Occipital lobe (tissue), 1 donor: ENCODE measurements at regions not wholly inside any gene's neighbourhood (a gene's known extent, or its start where the extent isn't known, plus 50 kb on each side); places are given as distances from the start of the nearest gene placed in this dataset.
"Not testable (repeated sequence)": the region's sequence is repeated elsewhere in the genome, so short reads cannot be mapped to it uniquely, and the experiment has no call there.

Experiments
- DNase-seq: peaks from one replicate; lab custom pipeline; 2025; lab: John Stamatoyannopoulos, UW

GRCh38 chr12:126998747-126999285 is 1268.2 kb upstream of the TMEM132C start:
- DNase-seq = no peak

DNA sequence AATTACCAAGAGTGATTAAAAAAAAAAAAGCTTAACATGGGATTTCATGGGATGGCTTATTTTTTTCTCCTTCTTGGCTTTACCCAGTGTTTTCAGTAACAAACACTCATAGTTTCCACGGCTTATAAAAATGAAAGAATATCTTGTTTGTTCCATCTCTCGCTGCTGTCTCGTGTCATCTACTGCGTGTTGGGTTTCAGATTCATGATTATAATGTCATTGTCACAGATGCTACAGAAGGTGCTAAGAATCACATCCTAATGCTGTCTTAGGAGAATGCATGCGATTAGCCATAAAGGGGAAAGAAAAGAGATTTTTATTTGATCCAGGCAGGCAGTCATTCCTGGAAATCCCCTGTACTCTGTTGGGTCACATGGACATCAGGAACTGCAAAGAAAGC is 1267.6 kb upstream of the TMEM132C start:
- DNase-seq = no peak

DNA sequence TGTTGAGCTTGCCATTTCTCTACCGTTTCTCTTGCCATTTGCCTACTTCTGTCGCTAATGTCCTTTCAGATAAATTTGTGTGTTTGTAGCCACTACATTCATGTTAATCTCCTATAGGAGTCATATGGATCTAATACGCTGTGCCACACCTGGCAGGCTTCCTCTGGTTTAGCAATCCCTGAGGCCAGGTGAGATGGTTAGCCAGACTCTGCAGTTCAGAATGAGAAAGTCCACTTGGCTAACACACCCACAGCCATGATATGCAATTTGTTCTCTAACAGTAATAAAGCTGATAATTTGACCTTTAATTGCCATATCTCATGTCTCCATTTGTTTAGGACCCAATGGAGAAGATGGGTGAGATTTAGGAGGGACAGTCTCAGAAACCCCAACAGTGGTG is 1261.6 kb upstream of the TMEM132C start:
- no peak for DNase-seq

DNA sequence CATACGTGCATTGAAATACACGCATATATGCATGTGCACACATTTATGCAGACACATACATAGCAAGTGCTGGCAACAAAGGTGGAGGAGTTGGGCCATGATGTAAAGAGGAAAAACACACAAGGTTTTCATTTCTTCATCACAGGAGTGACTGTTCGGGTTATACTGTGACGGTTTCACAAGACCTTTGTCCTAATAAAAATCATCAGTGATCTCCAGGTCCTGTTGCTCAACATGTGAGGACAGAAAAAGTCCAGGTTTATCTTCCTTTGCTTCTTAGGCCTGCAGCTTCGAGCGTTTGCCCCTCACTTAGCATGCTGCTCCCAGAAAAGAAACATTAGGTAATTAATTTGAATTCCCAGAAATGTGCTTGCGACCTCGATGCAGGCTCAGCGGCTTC is 1260.0 kb upstream of the TMEM132C start:
- no peak for DNase-seq

DNA sequence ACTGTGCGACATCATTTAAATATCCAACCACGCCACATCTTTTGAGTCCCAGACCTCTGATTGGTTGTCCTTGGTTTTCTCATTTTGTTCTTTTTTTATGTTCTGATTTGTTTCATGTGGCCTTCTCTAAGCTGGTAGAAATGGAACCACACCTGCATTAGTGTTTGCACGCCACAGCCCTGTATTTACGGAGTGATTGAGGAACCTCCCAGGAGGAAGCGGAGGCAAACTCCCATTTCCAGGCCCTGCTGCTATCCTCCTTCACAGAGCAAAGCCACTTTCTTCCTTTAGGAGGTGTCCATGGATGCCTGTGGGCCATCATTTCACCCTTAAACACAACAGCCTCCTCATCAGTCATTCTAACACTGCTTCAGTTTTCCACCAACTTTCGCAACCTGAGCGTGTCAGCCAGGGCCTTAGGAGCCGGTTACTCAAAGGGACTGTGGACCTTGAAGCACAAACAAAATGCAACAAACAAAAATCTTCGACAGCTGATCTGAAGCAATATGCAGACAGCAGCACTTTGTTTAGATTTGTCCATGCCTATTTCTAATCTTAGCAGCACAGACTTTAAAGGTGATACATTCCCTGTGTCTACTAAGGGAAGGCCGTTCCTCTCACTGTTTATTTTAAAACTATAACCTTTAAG is 1258.1 kb upstream of the TMEM132C start:
- DNase-seq = no peak

DNA sequence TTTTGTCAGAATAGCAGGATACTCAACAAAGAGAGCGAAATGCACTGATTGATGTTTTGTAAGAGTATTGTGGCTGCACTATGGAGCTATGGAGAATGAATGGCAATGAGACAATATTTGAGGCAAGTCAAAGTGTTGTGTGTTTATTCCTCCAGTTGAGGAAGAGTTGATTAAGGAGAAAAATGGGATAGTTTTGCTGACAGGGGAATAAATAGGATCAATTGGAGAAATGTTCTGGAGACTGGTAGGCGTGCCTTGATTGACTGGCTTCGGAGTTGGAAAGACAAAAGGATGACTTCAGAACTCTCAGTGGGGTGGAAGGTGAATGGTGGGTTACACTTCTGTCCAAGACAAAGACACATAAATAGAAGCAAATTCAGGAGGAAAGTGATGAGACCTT is 1254.9 kb upstream of the TMEM132C start:
- no peak for DNase-seq

- DNase-seq = no peak
Observed at GRCh38 chr12:127013197-127013596, 1253.8 kb upstream of the TMEM132C start.

DNA sequence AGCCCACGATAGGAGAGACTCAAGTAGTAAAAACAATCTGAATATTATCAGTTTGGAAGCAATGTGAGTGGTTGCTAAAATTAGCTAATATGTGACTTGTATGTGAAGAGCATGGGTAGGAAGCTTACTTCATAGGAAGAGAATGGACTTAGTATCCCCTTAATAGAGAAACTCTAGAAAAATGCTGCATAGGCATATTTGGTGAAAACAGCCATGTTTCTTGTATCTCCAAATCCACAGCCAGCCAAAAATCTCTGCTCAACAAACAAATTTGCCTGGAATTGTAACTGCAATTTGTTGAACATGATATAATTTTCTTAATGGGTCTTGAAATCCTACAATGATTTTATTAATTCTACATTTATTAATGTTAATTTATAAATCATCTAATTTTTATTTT is 1252.9 kb upstream of the TMEM132C start:
- no peak for DNase-seq

- DNase-seq = no peak
Observed at GRCh38 chr12:127024791-127025190, 1242.2 kb upstream of the TMEM132C start.

DNA sequence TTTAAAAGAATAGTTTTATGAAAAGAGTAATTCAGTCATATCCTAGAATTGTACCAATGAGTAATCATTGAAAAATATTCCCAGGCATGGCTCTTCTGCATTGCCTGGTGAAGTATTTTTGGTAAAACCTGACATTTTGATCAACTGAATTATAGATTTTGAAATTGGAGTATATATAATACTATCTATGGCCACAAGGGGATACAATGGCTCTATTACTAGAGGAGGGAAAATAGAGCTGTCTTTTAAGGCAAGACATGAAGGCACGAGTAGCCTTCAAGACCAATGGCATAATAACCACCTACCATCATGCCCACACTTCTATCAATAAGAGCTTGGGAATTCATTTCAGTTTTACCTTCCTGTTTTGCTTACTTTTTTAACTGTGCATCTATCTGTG is 1241.4 kb upstream of the TMEM132C start:
- no peak for DNase-seq

GRCh38 chr12:127035011-127035879 is 1231.7 kb upstream of the TMEM132C start:
- DNase-seq = no peak

DNA sequence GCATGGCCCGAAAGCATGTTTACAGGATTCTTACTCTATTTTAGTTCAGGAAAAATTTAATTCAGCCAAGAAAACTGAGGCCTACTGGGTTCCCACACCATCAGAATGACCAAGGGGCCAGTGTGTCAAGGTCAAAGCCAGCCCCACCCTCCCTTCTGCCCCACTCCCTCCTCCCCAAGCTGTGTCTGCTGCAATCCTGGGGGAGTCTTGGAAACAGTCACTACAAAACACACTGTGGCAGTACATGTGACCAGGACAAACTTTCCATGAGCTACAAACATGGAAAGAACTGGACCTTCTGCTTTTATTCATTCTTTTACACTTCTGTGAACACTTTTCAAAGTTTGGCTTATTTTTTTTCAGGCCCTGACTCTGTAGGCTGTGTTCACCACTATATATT is 1228.8 kb upstream of the TMEM132C start:
- no peak for DNase-seq

GRCh38 chr12:127038761-127039160 is 1228.2 kb upstream of the TMEM132C start:
- DNase-seq = no peak

- DNase-seq = no peak
Observed at GRCh38 chr12:127041985-127042625, 1224.9 kb upstream of the TMEM132C start.

GRCh38 chr12:127043731-127044130 is 1223.2 kb upstream of the TMEM132C start:
- DNase-seq = no peak

- no peak for DNase-seq
Observed at GRCh38 chr12:127044836-127045235, 1222.1 kb upstream of the TMEM132C start.

GRCh38 chr12:127046467-127046866 is 1220.5 kb upstream of the TMEM132C start:
- no peak for DNase-seq

- no peak for DNase-seq
Observed at GRCh38 chr12:127048057-127048456, 1218.9 kb upstream of the TMEM132C start.

GRCh38 chr12:127048525-127048924 is 1218.4 kb upstream of the TMEM132C start:
- not testable (repeated sequence) for DNase-seq

GRCh38 chr12:127051139-127051538 is 1215.8 kb upstream of the TMEM132C start:
- DNase-seq = no peak

GRCh38 chr12:127052511-127053232 is 1214.3 kb upstream of the TMEM132C start:
- no peak for DNase-seq

GRCh38 chr12:127054531-127054930 is 1212.4 kb upstream of the TMEM132C start:
- DNase-seq = no peak
